Activated CD4-positive, alpha-beta T cell treated with anti-CD3 and anti-CD28 coated beads, Interleukin-2, amount 50 U/mL, for 1 hour (primary cell): ENCODE measurements at regions not wholly inside any gene's neighbourhood (a gene's known extent, or its start where the extent isn't known, plus 50 kb on each side); places are given as distances from the start of the nearest gene placed in this dataset.
A peak's percentile ranks its signal among the peaks of the same experiment; 100 is the strongest.

Source experiments
- DNase-seq: peaks from one replicate; pipeline ENCODE4 v3.0.0-alpha.2; 2020

DNA sequence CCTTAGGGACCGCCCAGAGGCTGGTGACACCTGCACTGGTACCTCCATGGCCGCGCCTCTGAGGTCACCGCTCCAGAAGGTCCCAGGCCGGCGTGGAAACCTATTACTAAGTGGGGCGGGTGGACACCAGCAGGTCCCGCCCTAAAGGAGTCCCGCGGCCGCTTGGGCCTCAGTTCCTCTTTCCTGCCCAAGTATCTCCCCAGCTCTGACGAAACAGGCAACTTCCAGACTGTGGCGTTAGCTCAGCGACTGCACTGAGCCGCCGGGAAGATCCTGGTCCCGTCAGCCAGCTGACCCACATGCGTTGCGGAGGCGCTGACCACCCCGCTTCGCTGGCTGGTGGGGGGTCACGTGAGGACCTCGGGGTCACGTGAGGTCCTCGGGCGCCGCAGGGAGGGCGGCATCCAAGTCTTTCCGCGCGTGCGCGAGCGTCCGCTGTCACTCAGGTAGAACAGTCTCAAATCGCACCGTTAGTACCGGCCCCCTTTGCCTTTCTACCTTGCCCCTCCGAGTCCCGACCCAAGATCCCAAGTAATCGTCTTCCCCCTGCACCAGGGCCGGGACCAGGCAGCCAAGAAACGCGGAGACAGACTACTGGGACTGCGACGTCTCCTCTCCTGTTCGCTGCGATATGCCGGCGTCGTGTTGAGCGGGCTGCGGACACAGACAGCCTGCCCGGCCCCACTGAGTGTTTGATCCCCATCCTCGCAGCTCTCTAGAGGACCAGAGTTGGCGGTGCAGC, 53.7 kb upstream of the KDM4C start:
- DNase-seq, result peak; percentile 83

DNA sequence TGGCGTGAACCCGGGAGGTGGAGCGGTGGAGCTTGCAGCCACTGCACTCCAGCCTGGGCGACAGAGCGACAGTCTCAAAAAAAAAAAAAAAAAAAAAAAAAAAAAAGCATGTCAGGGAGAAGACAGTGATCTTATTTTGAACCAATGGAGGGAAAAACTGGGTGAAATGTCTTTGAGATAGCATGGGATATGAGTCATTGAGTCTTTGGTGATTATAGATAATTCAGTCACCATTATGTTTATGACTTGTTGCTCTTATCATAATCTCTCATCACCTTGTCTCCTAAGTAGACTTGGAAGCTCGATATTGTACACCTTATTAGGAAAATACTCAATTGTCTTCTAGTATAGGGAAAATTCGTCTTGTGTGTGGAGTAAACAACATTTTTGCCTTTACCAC, 55.1 kb upstream of the KDM4C start:
- no peak for DNase-seq

DNA sequence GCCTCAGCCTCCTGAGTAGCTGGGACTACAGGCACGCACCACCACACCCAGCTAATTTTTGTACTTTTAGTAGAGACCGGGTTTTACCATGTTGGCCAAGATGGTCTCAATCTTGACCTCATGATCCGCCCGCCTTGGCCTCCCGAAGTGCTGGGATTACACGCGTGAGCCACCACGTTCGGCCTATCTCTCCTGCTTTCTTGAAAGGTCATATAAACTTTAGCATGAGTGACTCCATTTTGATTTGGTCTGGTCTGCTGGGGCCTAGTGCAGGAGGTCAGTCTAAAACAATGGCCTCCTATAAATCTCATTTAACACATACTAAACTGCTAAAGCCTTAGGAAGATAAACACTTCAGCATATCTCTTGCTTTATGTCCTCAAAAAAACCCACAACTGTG, 50.6 kb upstream of the GLDC start:
- DNase-seq, result no peak

DNA sequence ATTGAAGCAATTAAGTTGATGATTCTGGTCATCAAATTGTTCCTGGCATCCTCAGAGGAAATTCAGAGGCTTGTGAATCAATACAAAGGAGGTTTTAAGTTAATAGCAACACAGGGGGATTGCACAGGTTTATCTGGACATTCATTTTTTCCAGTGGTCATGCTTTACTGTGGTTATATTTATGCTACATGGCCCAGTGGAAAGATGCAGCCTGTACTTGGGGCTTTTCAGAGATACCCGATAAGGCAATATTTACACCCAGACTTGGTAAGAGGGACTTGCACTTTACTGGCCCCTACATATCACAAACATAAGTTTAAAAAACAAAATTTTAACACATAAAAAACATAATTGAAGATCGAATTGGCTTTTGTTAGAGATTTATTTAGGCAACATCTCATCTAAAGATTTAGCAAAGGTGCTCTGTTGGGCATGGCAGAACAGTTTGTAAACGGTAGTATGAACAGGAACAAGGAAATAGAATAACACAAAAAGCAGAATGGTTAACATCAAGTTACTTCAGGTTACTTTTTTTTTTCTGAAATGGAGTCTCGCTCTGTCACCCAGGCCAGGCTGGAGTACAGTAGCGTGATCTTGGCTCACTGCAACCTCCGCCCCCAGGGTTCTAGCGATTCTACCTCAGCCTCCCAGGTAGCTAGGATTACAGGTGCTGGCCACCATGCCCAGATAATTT, 49.7 kb upstream of the GLDC start:
- DNase-seq, result no peak
